HG03097 (cell line): ENCODE measurements at regions not wholly inside any gene's neighbourhood (a gene's known extent, or its start where the extent isn't known, plus 50 kb on each side); places are given as distances from the start of the nearest gene placed in this dataset.

Source experiments
- ATAC-seq: cut with Tn5 transposase; IDR thresholded peaks from one replicate; pipeline ENCODE4 v1.9.1; 2021; ENCODE audit not compliant: unreplicated experiment, low FRiP score

DNA sequence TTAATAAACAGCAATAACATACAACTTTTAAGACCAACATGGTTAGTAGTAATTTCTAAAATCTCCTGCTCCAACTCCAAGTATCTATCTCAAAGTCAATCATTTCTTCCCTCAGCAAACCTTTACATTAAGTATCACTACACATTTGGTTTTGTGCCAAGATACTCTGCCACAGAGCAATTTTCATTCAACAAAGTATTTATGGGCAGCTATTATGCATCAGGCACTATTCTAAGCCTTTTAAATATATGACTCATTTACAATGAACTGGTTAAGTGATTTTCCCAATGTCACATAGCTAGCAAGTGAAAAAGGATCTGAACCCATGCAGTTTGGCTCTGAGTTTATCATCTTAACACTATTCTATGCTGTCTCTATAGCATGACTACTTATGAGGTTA is 264.3 kb downstream of the NOL4 start:
- no peak for ATAC-seq

- ATAC-seq, result no peak
These were observed 265.1 kb downstream of the NOL4 start for GRCh38 chr18:33959609-33960008.

DNA sequence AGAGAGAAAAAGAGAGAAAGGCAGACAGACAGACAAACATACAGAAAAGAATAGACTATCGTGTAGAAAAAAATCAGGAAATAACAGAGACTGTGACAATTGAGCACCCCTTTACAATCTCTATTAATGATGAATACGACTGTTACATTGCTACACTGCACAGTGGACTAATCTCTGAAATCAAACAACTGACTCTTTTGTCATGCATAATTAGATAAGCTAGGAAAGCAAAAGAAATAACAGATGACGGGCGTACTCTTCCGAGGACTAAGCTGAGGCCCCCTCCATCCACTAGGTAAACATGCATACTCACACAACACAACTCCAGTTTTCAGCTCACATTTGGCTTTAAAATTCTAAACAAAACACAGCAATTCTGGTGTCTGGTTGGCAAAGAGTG is 267.0 kb downstream of the NOL4 start:
- no peak for ATAC-seq

DNA sequence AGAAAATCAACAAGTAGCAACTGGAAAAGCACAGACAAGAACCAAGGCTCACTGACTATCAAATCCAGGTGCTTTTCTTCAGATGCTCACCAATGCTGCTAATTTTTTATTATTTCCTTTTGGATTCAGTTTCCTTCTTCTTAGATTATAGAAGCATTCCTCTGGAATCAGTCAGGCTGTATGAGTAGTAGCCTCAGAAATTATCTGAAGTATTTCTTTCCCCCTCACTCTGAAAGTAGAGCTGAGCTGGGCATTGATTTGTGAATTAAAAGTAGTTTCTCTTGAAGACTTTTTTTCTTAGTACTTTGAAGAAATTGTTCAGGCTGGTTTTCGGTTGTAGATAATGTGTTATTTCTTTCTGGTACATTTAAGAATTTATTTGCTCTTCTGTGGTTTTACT is 273.7 kb downstream of the NOL4 start:
- ATAC-seq, result no peak

- no peak for ATAC-seq
These were observed 278.4 kb downstream of the NOL4 start for GRCh38 chr18:33946336-33946735.

GRCh38 chr18:33944493-33944892 is 280.2 kb downstream of the NOL4 start:
- no peak for ATAC-seq

DNA sequence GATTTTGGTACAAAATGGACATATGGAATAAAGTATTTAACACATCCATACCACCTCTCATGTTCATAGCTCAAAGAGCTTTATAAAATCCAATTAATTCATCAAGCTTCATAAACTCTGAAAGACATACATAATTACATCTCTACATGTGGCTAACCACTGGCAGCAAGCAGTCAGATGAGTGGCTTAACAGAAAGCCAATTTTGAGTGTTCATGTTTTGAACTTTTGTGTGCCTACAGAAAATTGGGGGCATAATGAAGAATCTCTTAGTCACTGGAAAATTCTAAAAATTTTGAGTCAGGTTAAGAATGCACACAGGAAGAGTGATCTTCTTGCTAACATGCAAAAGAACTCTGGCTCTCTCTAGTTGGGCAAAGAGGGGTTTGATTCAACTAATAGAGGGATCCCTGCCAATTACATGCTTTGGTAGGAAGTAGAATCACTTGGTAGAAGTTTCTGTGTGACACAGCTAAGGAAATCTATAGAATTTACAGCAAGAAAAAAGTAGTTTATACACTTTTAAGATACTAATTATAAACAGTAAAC is 287.4 kb downstream of the NOL4 start:
- ATAC-seq, result no peak

DNA sequence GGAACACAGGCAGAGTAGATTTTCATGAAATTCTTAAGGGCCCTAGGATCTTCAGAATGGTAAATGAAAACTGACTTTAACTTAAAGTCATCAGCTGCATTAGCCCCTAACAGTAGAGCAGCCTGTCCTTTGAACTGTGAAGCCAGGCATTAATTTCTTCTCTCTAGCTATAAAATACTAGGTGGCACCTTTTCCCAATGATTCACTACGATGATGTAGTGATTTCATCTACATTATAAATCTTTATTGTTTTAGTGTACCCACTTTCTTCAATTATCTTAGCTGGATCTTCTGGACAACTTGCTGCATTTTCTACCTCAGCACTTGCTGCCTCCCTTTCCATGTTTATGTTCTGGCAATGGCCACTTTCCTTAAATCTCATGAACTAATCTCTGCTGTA is 290.5 kb downstream of the NOL4 start:
- ATAC-seq, result no peak

GRCh38 chr18:33928231-33928630 is 296.5 kb downstream of the NOL4 start:
- ATAC-seq, result no peak

DNA sequence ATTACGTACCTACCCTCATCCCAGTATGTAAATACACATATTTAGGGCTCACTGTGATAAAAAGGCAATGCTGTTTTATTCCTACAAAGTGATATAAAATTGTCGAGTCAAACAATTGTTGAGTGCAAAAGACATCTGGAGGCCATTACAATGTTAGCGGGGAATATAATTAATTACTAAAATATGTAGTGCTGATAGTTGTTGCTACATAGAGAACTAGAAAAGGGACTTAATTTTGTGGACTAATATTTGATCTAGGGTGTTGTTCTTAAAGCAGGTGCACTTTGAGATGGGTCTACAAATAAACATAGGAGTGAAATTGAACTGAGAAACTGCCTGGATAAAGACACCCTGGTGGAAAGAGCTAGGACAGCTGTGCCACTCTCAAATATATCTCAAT is 300.1 kb downstream of the NOL4 start:
- ATAC-seq, result no peak

DNA sequence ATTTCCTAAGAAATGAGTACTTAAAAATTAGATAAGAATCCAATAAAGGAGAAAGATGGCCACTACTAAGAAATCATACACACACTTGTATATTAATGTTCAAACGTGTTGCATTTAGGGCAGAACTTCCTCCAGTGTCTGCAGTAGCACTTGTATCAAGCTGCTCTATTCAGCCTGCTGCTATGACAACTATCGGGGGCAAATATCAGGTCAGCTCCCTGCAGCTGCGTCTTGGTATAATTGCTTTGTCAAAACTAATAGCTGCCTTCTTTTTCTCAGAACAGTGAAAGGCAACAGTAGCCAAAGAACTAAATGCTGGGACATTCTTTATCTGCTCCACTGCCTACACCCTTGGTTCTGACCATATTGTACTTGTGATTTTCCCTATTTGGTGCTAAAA is 300.7 kb downstream of the NOL4 start:
- no peak for ATAC-seq

GRCh38 chr18:33918571-33918970 is 306.1 kb downstream of the NOL4 start:
- ATAC-seq, result no peak

- no peak for ATAC-seq
These were observed 308.5 kb downstream of the NOL4 start for GRCh38 chr18:33916200-33916599.

- no peak for ATAC-seq
These were observed 310.3 kb downstream of the NOL4 start for GRCh38 chr18:33914399-33914798.

- no peak for ATAC-seq
These were observed 318.7 kb downstream of the NOL4 start for GRCh38 chr18:33906046-33906445.

DNA sequence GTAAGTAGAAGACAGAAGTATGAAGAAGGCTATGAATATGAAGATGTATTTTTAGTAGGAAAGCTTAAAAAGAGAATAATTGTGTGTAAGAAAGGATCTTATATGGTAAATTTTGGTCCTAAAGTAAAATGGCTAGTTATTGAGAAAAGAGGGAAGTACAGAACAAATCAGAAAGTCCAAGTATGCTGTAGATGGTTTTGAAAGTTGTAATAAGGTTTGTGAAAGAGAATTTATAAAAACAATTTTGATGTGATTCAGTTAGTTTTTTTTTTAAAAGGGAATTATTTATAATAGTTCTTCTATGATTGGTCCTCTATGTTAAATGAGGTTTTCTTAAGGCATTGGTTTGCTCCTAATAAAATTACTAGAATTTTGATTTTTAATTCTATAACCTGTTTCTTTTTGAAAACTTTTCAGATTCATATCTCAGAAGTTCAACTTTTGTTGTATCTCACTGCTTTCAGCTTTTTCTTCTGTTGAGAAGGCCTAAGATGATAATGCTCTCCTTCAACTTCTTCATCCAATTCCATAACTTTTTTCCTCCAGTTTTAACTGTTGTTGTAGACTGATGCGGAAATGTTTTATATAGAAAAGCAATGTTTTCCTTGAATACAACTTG is 322.7 kb downstream of the NOL4 start:
- ATAC-seq, result no peak

DNA sequence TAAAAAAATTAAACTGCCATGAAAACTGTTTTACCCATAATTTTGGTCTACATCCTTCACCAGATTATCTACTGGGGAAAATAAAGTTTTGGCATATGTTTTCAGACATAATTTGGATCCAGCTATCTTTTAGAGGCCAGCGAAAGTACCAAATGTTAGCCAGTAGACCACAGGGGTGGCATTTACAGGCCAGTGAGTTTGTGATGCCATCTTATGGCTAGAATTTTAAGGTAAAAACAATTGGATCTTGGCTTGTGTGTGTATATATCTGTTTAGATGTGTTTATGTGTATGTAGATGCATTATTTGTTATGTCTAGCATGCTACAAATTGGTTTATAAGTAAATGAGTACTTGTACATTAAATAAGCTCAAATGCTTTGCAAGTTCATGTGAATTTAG is 322.6 kb downstream of the ASXL3 start:
- no peak for ATAC-seq

GRCh38 chr18:33898427-33898826 is 320.4 kb downstream of the ASXL3 start:
- no peak for ATAC-seq

DNA sequence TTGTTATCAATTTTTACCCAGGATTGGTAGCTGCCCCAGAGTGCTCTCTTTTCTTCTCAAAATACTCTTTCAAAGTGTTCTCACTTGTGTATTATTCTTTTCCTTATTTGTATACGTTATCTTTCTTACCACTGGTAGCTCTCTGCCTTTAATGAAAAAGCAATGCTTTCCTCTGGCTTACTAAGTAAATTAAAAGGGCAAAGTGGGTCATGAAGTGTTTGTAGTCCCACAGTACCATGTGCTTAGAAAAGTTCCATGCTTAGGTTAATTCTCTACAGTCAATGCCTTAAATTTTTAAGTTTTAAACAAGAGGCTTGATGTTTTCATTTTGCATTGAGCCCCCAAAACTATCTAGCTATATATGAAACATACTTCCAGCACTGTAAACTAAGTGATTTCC is 300.2 kb downstream of the ASXL3 start:
- ATAC-seq, result no peak

GRCh38 chr18:33875029-33875565 is 297.1 kb downstream of the ASXL3 start:
- ATAC-seq, result no peak

DNA sequence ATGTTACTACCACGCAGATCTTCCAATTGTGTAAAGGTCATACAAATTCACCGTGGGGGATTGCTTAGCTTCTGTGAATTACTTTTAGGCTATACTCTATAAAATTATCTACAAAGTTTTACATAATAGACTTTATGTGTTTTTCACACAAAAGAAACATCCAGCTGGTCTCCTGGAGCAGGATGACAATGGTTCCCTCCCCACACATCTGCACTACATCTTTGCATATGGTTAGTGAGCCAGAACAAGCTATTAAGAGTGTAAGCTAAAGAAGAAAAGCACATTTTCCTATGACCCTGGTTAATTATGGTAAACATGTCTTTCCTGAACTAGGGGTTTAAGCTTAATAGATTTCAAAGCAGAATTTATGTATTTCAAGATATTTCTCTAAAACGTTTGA is 295.1 kb downstream of the ASXL3 start:
- ATAC-seq, result no peak

- ATAC-seq, result no peak
These were observed 293.5 kb downstream of the ASXL3 start for GRCh38 chr18:33871363-33872025.
